AG04450 (cell line): ENCODE measurements at regions not wholly inside any gene's neighbourhood (a gene's known extent, or its start where the extent isn't known, plus 50 kb on each side); places are given as distances from the start of the nearest gene placed in this dataset.

Experiments
- CTCF ChIA-PET: fragments of 300-600, 350-600 bp; formaldehyde crosslinking; extraction: SDS; loops from one replicate; lab custom pipeline; 2022; ENCODE audit warnings: antibody characterized with exemption, inconsistent platforms; lab: Charles Lee
- POLR2A ChIA-PET: fragments of 350-600 bp; formaldehyde crosslinking; extraction: SDS; loops from one replicate; lab custom pipeline; 2021; ENCODE audit warnings: antibody characterized with exemption, inconsistent platforms; lab: Yijun Ruan, JAX
- DNase-seq: peaks from one replicate; pipeline ENCODE4 v3.0.0-alpha.2; 2011; ENCODE audit warnings: low read depth, low spot score
- H3K27ac ChIP-seq: one replicate; pipeline ENCODE4 v1.5.1; 2012; ENCODE audit warnings: low read depth, low read length, control low read depth
- H3K27me3 ChIP-seq: one replicate; pipeline ENCODE4 v1.6.0; 2012; ENCODE audit warnings: low read length; ENCODE audit not compliant: control insufficient read depth, insufficient read depth
- H3K4me3 ChIP-seq: 2 replicates; pipeline ENCODE4 v1.5.1; 2011; ENCODE audit warnings: mild to moderate bottlenecking, low read depth, low read length, control low read depth
- H3K9me3 ChIP-seq: 2 replicates; pipeline ENCODE4 v1.5.1; 2012; ENCODE audit warnings: low read length; ENCODE audit not compliant: control insufficient read depth, insufficient read depth
- TF ChIP-seq, protein P1 (sequence below): IDR thresholded peaks from 2 replicates; pipeline ENCODE4 v1.5.1; 2011; ENCODE audit warnings: low read depth, low read length, control low read depth, inconsistent platforms

DNA sequence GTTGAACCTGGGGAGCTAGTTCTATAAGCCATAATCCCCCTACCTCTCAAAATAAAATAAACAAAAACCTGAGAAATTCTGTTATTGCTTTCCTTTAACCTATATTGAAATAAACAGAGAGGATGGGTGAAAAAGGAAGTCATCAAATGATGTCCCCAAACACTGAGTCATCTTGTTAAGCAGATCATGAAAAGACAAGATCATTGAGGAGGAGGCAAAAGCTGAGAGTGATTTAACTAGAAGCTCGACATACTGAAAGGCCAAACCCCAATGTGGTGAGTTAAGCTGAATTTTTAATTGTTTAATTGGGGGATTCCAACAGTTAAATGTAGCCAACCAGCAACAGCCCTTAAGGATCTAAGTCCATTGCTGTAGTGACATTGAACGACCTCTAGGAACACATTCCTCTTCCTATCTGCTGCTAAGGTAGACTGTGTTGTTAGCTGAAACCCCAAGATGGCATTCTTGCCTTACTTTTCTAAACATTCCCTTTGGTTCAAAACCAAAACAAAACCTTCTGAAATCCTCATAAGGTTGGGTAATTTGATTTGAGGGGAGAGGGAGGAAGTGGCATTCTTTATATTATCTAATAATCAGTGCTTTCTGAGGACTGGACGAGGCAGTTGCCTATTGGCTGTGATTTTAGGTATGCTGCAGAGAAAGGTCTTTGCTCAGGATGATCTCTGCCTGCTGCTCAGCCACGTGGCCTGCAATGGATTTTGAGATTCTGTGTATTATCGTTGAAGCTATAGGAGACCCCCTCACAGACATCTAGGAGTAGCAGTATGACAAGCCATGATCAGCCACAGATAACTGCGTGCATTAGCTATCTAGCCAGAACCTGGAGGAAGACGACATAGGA is 62.7 kb upstream of the BNIP2 start:
- H3K9me3 ChIP-seq: no peaks in the 10 kb centered on the region
- no peaks in the 10 kb centered on the region for H3K27me3 ChIP-seq
- H3K4me3 ChIP-seq: no peak overlapping the region
- POLR2A ChIA-PET: no interaction called here
- no peak overlapping the region for H3K27ac ChIP-seq
- DNase-seq: no peak
- CTCF ChIA-PET: interaction anchor here (0.6 to 0.9 kb wide), 3 partner anchors 15 to 1192 kb away, joined by 3 read pairs; no protein-coding TSS in a partner anchor
- TF ChIP-seq, protein P1, sequence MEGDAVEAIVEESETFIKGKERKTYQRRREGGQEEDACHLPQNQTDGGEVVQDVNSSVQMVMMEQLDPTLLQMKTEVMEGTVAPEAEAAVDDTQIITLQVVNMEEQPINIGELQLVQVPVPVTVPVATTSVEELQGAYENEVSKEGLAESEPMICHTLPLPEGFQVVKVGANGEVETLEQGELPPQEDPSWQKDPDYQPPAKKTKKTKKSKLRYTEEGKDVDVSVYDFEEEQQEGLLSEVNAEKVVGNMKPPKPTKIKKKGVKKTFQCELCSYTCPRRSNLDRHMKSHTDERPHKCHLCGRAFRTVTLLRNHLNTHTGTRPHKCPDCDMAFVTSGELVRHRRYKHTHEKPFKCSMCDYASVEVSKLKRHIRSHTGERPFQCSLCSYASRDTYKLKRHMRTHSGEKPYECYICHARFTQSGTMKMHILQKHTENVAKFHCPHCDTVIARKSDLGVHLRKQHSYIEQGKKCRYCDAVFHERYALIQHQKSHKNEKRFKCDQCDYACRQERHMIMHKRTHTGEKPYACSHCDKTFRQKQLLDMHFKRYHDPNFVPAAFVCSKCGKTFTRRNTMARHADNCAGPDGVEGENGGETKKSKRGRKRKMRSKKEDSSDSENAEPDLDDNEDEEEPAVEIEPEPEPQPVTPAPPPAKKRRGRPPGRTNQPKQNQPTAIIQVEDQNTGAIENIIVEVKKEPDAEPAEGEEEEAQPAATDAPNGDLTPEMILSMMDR: 0 out of 2 replicates have a peak, but pooled peaks have one; percentile 13

DNA sequence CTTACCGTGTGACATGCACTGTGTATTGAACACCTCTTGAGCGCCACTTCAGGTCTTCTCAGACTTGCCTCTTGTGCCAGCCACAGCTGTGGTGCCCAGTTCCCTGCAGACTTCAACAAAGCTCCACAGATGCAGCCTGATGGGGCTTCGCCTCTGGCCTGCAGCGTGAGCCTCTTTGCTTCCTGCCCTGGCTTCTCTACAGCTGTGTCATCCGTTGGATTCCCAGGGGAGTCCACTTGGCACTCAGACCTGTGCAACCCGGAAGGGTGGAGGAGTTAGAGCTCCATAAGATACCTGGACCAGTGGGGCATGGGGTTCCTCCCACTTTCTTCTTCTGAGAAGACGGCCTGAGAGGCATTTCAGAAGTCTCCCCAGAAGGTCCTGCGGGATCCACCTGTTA is 57.7 kb upstream of the BNIP2 start:
- Histone ChIP-seq H3K27me3 (no peaks in the 10 kb centered on the region), H3K27ac (no peak overlapping the region), H3K4me3 (no peak overlapping the region), H3K9me3 (no peaks in the 10 kb centered on the region)
- ChIA-PET CTCF (no interaction called here), POLR2A (no interaction called here)
- TF ChIP-seq, protein P1: no peak
- DNase-seq: no peak

DNA sequence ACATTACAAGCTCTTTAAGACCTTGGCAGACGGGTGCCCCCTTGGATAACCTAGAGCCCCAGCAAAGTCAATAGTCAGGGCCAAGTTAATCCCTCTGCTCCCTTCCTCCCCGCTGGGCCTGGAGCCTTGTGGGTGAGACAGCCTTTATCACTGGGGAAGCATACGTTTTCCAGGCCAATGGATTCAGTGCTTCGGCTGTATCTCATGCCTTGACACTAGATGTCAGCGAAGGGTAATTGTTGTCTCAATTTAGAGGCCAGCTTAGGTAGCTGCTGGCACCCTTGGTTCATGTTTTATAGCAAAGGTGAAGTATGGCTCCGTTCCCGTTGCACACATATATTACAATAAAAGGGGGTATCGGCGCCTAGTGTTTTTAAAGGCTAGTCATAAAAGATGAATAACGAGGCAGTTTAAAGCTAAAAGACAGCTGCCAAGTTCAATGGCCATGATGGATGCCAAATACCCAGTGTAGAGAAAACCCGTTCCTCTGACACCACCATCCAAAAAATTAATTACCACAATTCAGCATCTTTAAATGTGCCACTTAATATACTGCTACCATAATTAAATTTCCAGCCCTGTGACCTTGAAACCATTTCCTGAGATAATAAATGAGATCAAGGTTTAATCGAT is 52.3 kb upstream of the BNIP2 start:
- H3K27ac ChIP-seq: no peak overlapping the region
- H3K27me3 ChIP-seq: no peaks in the 10 kb centered on the region
- DNase-seq: no peak
- ChIA-PET CTCF (interaction anchor here (0.8 to 2.2 kb wide), 7 partner anchors 16 to 585 kb away, joined by 3 to 15 read pairs (median 5); no protein-coding TSS in a partner anchor), POLR2A (no interaction called here)
- H3K4me3 ChIP-seq: no peak overlapping the region
- TF ChIP-seq, protein P1: peak; percentile 28
- H3K9me3 ChIP-seq: no peaks in the 10 kb centered on the region

- H3K9me3 ChIP-seq: no peaks in the 10 kb centered on the region
- H3K27ac ChIP-seq: no peak overlapping the region
- H3K4me3 ChIP-seq: no peak overlapping the region
- TF ChIP-seq, protein P1: no peak
- H3K27me3 ChIP-seq: no peaks in the 10 kb centered on the region
- POLR2A ChIA-PET: no interaction called here
- CTCF ChIA-PET: interaction anchor here (1.3 kb wide), 1 partner anchor 15 kb away, joined by 5 read pairs; no protein-coding TSS in a partner anchor
- no peak for DNase-seq
Observed at GRCh38 chr15:59739557-59740186, 50.6 kb upstream of the BNIP2 start.
